ENCODE measurements at regions not wholly inside any gene's neighbourhood (a gene's known extent, or its start where the extent isn't known, plus 50 kb on each side); places are given as distances from the start of the nearest gene placed in this dataset.

DNA sequence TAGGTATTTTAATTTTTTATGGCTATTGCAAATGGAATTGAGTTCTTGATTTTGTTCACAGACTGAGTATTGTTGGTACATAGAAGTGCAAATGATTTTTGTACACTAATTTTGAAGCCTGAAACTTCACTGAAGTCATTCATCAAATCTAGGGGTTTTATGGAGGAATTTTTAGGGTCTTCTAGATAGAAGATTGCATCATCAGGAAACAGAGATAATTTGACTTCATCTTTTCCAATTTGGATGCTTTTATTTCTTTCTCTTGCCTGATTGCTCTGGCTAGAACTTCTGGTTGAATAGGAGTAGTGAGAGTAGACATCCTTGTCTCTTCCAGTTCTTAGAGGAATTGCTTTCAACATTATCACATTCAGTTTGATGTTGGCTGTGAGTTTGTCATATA lies 58.2 kb upstream of the SNCAIP start:
- H3K9ac ChIP-seq (replicated peaks; ENCODE audit: extremely low read depth, insufficient read depth, low read length), result no peak overlapping the region
- no peaks in the 10 kb centered on the region for H4K20me1 ChIP-seq (replicated peaks; ENCODE audit: control insufficient read depth, extremely low read depth, insufficient read depth, low read length)
- no peak overlapping the region for H3K27ac ChIP-seq (ENCODE audit: insufficient read depth, low read depth, low read length)
- FAIRE-seq (no peak), DNase-seq (ENCODE audit: low read depth, low spot score) (no peak)
- no peaks in the 10 kb centered on the region for H3K9me3 ChIP-seq (replicated peaks; ENCODE audit: control insufficient read depth, insufficient read depth, low read length)
- POLR2A ChIA-PET, result no interaction called here
- TF ChIP-seq JUN (IDR thresholded peaks at IDR 0.05; ENCODE audit: borderline replicate concordance, insufficient read depth, insufficient read length, low read depth), result no peak
- TF ChIP-seq MYC (IDR thresholded peaks at IDR 0.05; ENCODE audit: low read depth, low read length), result no peak
- no peak for TF ChIP-seq CTCF (IDR thresholded peaks at IDR 0.05; ENCODE audit: extremely low read depth in 1 of 2, insufficient read depth in 1 of 2, low read depth in 1 of 2, low read length in 2 of 2)
- TF ChIP-seq POLR2A (IDR thresholded peaks at IDR 0.05; ENCODE audit: low read depth, low read length), result no peak
- no peak for TF ChIP-seq FOS (IDR thresholded peaks at IDR 0.05; ENCODE audit: borderline replicate concordance, insufficient read depth, low read length)
- TF ChIP-seq MAX (IDR thresholded peaks at IDR 0.05; ENCODE audit: insufficient read depth, insufficient read length), result no peak
- TF ChIP-seq EZH2 (IDR thresholded peaks at IDR 0.05; ENCODE audit: borderline replicate concordance, low read depth, low read length, severe bottlenecking), result no peak
- no peak for TF ChIP-seq GATA2 (IDR thresholded peaks at IDR 0.05; ENCODE audit: insufficient read depth, insufficient read length, low read depth, low read length)
- TF ChIP-seq POLR2AphosphoS5 (IDR thresholded peaks at IDR 0.05; ENCODE audit: insufficient read depth, low read depth, low read length), result no peak
- no peaks in the 10 kb centered on the region for H3K36me3 ChIP-seq (ENCODE audit: control insufficient read depth in 2 of 2, extremely low read depth in 1 of 2, insufficient read depth in 2 of 2, low read length in 2 of 2)
- H2AFZ ChIP-seq (ENCODE audit: low read depth, low read length), result no peak overlapping the region
- H3K4me2 ChIP-seq (ENCODE audit: insufficient read depth, low read length), result no peak overlapping the region
- no peaks in the 10 kb centered on the region for H3K79me2 ChIP-seq (ENCODE audit: control insufficient read depth, insufficient read depth, low read length)
- no peak overlapping the region for H3K4me3 ChIP-seq (replicated peaks in 1 of 3; ENCODE audit: insufficient read depth in 1 of 3, low read depth in 1 of 3, low read length in 3 of 3)
- no peaks in the 10 kb centered on the region for H3K4me1 ChIP-seq (ENCODE audit: control insufficient read depth, extremely low read depth, insufficient read depth, low read length)
- CTCF ChIA-PET, result no interaction called here
- dilution Hi-C loops (cut with MboI; ENCODE audit: extremely low pct_ligation_motif_present, low sequenced_read_pairs) (no loop called here), intact Hi-C loops (cut with micrococcal nuclease) (no loop called here)
- no peaks in the 10 kb centered on the region for H3K27me3 ChIP-seq (ENCODE audit: control insufficient read depth in 2 of 2, insufficient read depth in 2 of 2, low read length in 2 of 2)
- BruUV-seq (replicated peaks), result no TSS peak
- no peaks in the 10 kb centered on the region for H3K9me1 ChIP-seq (replicated peaks; ENCODE audit: control insufficient read depth, extremely low read depth, insufficient read depth, low read length)
